Thymus (tissue), 11 donors: ENCODE measurements at regions not wholly inside any gene's neighbourhood (a gene's known extent, or its start where the extent isn't known, plus 50 kb on each side); places are given as distances from the start of the nearest gene placed in this dataset.

Experiments used
- DNase-seq, 9 donors: peaks; one replicate each; pipeline ENCODE4 v3.0.0-alpha.2; 2013; ENCODE audit warnings: low spot score in 9 of 9, low read depth in 6 of 9, missing footprints in 1 of 9
- H3K27ac ChIP-seq, 2 donors: one replicate each; pipeline ENCODE4 v1.5.1; 2013; ENCODE audit warnings: control low read depth in 1 of 2, low read depth in 1 of 2, low read length in 1 of 2, mild to moderate bottlenecking in 1 of 2, moderate library complexity in 1 of 2
- H3K27me3 ChIP-seq, 2 donors: one replicate each; pipeline ENCODE4 v1.5.1; 2013; ENCODE audit warnings: low read length in 1 of 2; ENCODE audit not compliant: control insufficient read depth in 2 of 2, insufficient read depth in 1 of 2
- H3K36me3 ChIP-seq, 2 donors: one replicate each; pipeline ENCODE4 v1.5.1; 2013; ENCODE audit warnings: low read length in 1 of 2, mild to moderate bottlenecking in 1 of 2, moderate library complexity in 1 of 2; ENCODE audit not compliant: control insufficient read depth in 2 of 2, insufficient read depth in 2 of 2
- H3K4me1 ChIP-seq, 2 donors: one replicate each; pipeline ENCODE4 v1.5.1; 2013; ENCODE audit warnings: low read length in 2 of 2; ENCODE audit not compliant: control insufficient read depth in 2 of 2, insufficient read depth in 2 of 2
- H3K4me3 ChIP-seq, 2 donors: one replicate each; pipeline ENCODE4 v1.5.1; 2013; ENCODE audit warnings: low read length in 2 of 2, control low read depth in 1 of 2, mild to moderate bottlenecking in 1 of 2
- H3K9me3 ChIP-seq, 2 donors: one replicate each; pipeline ENCODE4 v1.5.1; 2013; ENCODE audit warnings: low read length in 1 of 2, mild to moderate bottlenecking in 1 of 2; ENCODE audit not compliant: control insufficient read depth in 2 of 2, insufficient read depth in 1 of 2
- WGBS: extraction: QIAGEN DNeasy Blood & Tissue Kit; methylation state at CpG from one replicate; pipeline ENCODE4 v1.1.7; 2013; 5-methylcytosine and 5-hydroxymethylcytosine counted together
- donor health status: healthy.

DNA sequence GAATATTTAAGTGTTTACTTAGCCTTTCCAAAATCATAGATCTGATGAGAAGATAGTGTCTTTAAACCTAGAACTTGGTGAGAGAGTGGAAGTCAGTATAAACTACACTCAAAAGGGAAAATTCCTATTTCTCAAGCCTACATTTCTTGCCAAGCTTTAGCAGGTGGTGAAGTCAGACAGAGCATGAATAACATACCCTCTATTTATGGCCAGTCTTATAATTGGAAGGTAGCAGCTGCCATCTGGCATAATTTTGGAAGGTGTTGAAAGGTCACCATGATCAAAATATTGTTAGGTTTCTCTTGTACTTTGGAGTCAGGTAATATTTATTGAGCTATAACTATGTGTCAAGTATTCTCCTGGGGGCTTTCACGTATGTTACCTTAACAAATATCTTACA, 729.3 kb upstream of the KIF2B start:
- DNase-seq = no peak
- Histone ChIP-seq H3K36me3 (no peaks in the 10 kb centered on the region), H3K27ac (no peak overlapping the region), H3K9me3 (peaks cover 0 to 6% of the 10 kb centered on the region in 2 donors), H3K4me3 (no peak overlapping the region), H3K27me3 (no peaks in the 10 kb centered on the region), H3K4me1 (no peaks in the 10 kb centered on the region)
- WGBS = 58% methylated on average over 1 of the region's 1 CpG

DNA sequence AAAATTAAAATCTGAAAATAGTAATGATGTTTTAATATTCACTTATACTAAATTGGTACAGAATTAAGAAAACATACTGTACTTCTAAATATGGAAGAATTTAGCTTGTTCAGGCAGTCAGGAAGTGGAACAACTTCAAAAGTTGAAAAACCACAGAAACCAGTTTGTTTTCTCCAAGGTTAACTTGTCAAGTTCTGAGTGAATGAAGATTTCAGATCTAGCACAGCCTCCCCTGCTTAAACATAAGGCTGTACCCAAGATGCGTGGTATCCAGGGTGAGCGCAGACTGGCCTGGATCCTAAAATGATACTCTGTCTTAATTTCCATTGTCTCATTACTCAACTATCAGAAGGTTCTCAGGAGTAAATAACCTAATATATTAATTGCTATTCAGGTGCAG, 730.7 kb upstream of the KIF2B start:
- WGBS = 88% methylated on average over 2 of the region's 2 CpGs
- DNase-seq = no peak
- no peaks in the 10 kb centered on the region for H3K36me3 ChIP-seq

DNA sequence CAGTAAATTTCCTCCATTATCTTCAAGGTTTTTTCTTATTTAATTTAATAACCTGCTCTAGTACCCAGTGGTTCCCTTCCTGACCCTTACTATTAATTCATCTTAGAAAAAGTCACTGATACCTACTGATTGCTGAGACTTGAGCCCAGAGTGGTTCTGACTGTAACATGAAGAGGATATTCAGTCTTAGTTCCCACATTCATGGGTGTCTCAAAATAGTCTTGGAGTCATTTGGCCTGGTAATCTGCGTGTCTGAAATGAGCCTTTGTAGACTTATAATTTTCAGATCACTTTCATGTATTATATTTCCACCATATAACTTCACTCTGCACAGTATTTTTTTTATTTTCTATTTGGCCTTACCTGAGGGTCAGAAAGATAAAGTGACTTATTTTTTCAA, 732.0 kb upstream of the KIF2B start:
- WGBS = 88% methylated on average over 1 of the region's 1 CpG
- H3K27ac ChIP-seq = no peak overlapping the region
- DNase-seq = no peak
- no peak overlapping the region for H3K4me3 ChIP-seq
- H3K9me3 ChIP-seq = no peaks in the 10 kb centered on the region
- no peaks in the 10 kb centered on the region for H3K36me3 ChIP-seq
- H3K4me1 ChIP-seq = no peaks in the 10 kb centered on the region
- no peaks in the 10 kb centered on the region for H3K27me3 ChIP-seq

More for the DNA sequence above, 730.7 kb upstream of the KIF2B start:
- H3K4me1 ChIP-seq = no peaks in the 10 kb centered on the region
- no peaks in the 10 kb centered on the region for H3K9me3 ChIP-seq
- H3K4me3 ChIP-seq = no peak overlapping the region
- H3K27ac ChIP-seq = no peak overlapping the region
- no peaks in the 10 kb centered on the region for H3K27me3 ChIP-seq

DNA sequence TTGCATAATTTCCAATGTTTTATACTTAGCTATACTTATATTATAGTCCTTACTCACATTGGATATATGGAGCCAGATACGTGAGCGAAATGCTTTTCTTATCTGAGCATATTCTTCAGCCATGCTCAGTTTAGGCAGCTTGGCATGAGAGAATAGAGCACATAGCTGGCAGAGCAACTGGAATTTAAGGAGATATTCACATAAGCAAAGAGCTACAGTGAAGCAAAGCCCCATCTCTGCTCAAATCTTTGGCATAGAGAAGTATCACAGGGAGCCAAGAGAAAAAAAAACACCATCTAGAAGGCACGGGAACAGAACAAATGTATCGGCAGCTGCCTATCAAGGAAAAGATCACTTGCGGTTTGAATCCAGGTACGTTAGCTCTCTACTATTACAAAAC, 734.2 kb upstream of the KIF2B start:
- no peak for DNase-seq
- 95% methylated on average over 6 of the region's 6 CpGs for WGBS
- Histone ChIP-seq H3K27me3 (no peaks in the 10 kb centered on the region), H3K36me3 (no peaks in the 10 kb centered on the region), H3K9me3 (no peaks in the 10 kb centered on the region), H3K4me3 (no peak overlapping the region), H3K4me1 (no peaks in the 10 kb centered on the region), H3K27ac (no peak overlapping the region)

DNA sequence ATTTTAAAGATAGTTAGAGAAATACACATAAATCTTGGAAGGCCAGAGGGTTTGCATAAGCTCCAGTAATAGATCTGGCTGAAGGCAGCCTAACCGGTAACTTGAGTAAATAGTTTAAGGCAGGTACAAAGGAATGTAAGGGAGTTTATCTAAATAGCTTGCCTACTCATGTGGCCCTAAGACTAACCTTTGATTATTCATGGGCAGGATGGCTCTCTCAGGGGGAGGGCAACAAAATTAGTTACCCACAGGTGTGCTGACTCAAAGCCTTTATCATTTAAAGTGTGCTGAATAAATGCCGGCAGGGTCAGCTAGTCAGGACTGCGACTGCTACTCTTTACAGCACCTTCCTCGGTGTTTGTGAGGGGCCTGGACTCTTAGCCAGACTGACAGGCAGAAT, 761.3 kb upstream of the KIF2B start:
- Histone ChIP-seq H3K4me1 (no peaks in the 10 kb centered on the region), H3K9me3 (peaks cover 0 to 4% of the 10 kb centered on the region in 2 donors), H3K27ac (no peak overlapping the region), H3K4me3 (no peak overlapping the region), H3K27me3 (no peaks in the 10 kb centered on the region), H3K36me3 (no peaks in the 10 kb centered on the region)
- WGBS = 50% methylated on average over 4 of the region's 4 CpGs
- DNase-seq = no peak

DNA sequence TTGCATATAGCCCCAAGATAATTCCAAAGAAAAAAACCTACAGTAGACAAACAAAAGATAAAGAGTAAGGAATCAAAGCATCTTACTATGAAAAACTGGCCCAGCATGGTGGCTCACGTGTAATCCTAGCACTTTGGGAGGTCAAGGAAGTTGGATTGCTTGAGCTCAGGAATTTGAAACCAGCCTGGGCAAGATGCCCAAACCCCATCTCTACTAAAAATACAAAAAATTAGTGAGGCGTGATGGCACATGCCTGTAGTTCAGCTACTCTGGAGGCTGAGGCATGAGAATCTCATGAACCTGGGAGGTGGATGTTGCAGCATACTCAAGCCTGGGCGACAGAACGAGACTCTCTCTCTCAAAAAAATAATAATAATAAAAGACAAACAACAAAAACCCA, 764.7 kb upstream of the KIF2B start:
- H3K4me3 ChIP-seq = no peak overlapping the region
- H3K27ac ChIP-seq = no peak overlapping the region
- DNase-seq = no peak
- no peaks in the 10 kb centered on the region for H3K27me3 ChIP-seq
- H3K9me3 ChIP-seq = peaks cover 0 to 3% of the 10 kb centered on the region in 2 donors
- no peaks in the 10 kb centered on the region for H3K36me3 ChIP-seq
- 84% methylated on average over 4 of the region's 4 CpGs for WGBS
- H3K4me1 ChIP-seq = no peaks in the 10 kb centered on the region

DNA sequence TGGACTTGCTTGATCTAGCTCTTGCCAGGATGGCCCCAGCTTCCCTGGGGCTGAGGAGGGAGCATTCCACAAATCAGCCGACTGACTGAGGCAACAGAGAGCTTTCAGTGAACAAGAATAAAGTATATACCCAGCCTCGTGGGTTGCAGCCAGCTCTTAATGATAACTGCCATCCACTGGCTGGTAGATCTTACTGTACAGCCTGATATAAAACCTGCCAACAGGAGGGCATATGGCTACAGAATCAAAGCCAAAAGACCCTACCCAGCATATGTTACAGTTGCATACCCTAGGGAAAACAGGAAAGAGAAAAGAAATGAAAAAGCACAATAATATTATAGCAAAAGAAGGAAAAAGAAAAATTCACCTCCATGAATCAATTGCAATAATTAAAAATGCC, 775.9 kb upstream of the KIF2B start:
- WGBS = 83% methylated on average over 2 of the region's 2 CpGs
- peaks cover 0 to 17% of the 10 kb centered on the region in 2 donors for H3K9me3 ChIP-seq
- no peaks in the 10 kb centered on the region for H3K4me1 ChIP-seq
- H3K36me3 ChIP-seq = no peaks in the 10 kb centered on the region
- H3K27ac ChIP-seq = no peak overlapping the region
- no peak overlapping the region for H3K4me3 ChIP-seq
- H3K27me3 ChIP-seq = no peaks in the 10 kb centered on the region
- DNase-seq = no peak

DNA sequence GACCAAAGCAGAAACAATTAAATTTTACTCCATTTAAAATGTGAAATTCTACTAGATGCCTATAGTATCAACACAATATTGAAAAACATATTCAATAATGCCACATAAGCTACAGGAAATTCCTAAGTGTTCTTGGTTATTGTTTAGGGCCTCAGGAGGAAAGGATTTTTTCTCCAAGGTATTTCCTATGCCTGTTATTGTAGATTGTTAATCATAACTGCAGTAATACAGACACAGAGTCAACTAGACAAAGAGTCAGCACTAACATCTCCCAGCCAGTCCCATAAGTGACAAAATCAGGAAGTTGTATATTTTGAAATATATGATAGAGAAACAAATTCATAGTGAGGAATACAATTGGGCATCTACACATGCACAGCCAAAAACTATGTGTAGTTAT, 782.7 kb upstream of the KIF2B start:
- H3K36me3 ChIP-seq = no peaks in the 10 kb centered on the region
- H3K27me3 ChIP-seq = no peaks in the 10 kb centered on the region
- no peaks in the 10 kb centered on the region for H3K4me1 ChIP-seq
- DNase-seq = no peak
- H3K9me3 ChIP-seq = no peaks in the 10 kb centered on the region
- H3K27ac ChIP-seq = no peak overlapping the region
- H3K4me3 ChIP-seq = no peak overlapping the region

DNA sequence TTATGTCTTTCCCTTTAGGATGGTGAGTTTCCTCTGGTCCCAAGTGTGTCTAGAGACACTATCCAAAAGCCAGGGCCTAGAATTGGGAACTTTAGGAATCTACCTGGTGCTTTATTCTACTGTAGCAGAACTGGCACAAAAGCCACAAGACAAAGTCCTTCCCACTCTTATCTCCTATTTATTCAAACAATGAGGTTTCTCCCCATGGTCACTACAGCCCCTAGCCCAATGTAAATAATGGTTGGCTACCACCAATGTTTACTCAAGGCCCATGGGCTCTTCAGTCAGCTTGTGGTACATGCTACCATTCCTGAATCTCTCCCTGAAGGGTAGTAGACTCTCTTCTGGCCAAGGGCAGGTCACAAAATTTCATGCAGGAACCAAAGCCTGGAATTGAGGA, 789.4 kb upstream of the KIF2B start:
- H3K27ac ChIP-seq = no peak overlapping the region
- no peaks in the 10 kb centered on the region for H3K27me3 ChIP-seq
- H3K9me3 ChIP-seq = no peaks in the 10 kb centered on the region
- H3K4me1 ChIP-seq = no peaks in the 10 kb centered on the region
- no peak overlapping the region for H3K4me3 ChIP-seq
- no peaks in the 10 kb centered on the region for H3K36me3 ChIP-seq
- DNase-seq = no peak

DNA sequence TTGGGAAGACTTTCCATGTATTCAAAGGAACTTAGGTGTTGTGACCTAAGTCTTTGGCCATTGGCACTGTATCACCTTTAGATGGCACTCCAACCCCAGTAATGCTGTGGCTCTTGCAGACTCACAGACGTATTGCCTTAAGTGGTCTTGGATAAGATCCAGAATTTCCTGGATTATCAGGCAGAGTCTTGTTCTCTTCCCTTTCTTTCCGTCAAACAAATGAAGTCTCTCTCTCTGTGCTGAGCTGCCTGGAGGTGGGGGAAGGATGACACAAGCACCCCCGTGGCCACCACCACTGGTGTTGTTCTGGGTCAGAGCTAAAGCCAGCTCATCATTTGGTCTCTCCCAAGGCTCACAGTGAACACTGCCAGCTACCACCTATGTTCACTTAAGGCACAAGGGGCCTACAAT, 789.9 kb upstream of the KIF2B start:
- Histone ChIP-seq H3K4me1 (no peaks in the 10 kb centered on the region), H3K27ac (no peak overlapping the region), H3K27me3 (no peaks in the 10 kb centered on the region), H3K36me3 (no peaks in the 10 kb centered on the region), H3K4me3 (no peak overlapping the region), H3K9me3 (no peaks in the 10 kb centered on the region)
- 34% methylated on average over 3 of the region's 3 CpGs for WGBS
- peak in 1 of 9 donors; percentile 1 for DNase-seq
